ENCODE measurements at regions not wholly inside any gene's neighbourhood (a gene's known extent, or its start where the extent isn't known, plus 50 kb on each side); places are given as distances from the start of the nearest gene placed in this dataset.

DNA sequence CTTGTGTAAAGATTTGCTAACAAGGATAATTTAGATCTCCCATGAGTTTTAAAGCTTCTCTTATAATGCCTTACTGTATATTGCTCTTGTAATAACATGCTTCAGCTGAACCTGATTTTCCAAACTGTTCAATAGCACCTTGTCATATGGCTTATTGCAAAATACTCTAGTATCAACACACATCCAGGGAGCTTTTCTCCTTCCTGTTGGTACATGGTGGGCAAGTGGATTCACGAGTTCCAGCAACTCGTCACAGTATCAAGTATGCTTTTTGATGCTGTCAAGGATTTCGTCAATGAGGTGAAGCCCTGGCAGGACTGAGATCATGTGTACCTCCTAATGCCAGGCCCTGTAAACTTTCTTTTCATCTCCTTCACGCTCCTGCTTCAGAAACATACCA is 59.5 kb upstream of the ITPRID2 start:
- TF ChIP-seq CTCF (conservative IDR thresholded peaks at IDR 0.05 in 1 of 2, IDR thresholded peaks at IDR 0.05 in 1 of 2; ENCODE audit: low read depth in 1 of 2, low read length in 2 of 2) (no peak), EZH2 (IDR thresholded peaks at IDR 0.05; ENCODE audit: low read length, missing control alignments) (no peak)

All from fibroblast of lung (primary cell).